ENCODE measurements at regions not wholly inside any gene's neighbourhood (a gene's known extent, or its start where the extent isn't known, plus 50 kb on each side); places are given as distances from the start of the nearest gene placed in this dataset.

GRCh38 chr4:54548098-54548620, 109.6 kb upstream of the KIT start:
- no peaks in the 10 kb centered on the region for H3K4me1 Mint-ChIP-seq
- DNase-seq, result no peak
- POLR2A ChIA-PET, result no interaction called here
- H3K27me3 Mint-ChIP-seq, result peaks cover 2% of the 10 kb centered on the region
- no peak overlapping the region for H3K4me3 Mint-ChIP-seq
- no peak overlapping the region for H3K27ac Mint-ChIP-seq
- no peaks in the 10 kb centered on the region for H3K36me3 Mint-ChIP-seq
- ATAC-seq (ENCODE audit: low read depth), result no peak
- no peaks in the 10 kb centered on the region for H3K9me3 Mint-ChIP-seq

DNA sequence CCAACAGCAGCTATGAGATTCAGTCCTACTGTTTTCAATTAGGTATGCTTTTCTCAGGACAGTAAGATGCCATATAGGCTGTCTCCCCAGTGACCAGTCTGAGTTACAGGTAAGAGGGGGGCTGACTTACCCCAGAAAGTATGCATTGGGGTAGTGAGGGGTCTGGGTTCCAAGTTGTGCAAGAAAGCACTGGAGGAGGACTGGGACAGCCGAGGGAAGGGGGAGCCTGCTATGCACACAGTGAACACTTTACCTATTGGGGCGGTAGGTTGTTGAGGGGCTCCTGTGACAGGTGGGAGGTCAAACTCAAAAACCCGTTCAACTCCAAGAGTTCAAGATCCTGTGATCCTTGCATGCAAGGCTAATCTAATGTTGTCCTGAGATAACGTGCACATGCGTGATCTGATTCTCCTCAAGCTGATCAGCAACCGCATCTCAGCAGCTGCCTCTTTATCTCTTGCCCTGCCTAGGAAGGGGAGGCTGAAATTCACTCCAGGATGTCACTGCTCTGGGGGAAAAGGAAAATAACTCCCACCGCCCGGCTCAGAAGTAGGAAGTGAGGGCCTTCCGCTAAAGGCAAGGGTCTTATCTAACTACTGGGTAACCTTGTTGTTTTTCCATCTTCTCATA, 108.8 kb upstream of the KIT start:
- POLR2A ChIA-PET, result no interaction called here
- H3K4me1 Mint-ChIP-seq, result no peaks in the 10 kb centered on the region
- H3K36me3 Mint-ChIP-seq, result no peaks in the 10 kb centered on the region
- no peak overlapping the region for H3K4me3 Mint-ChIP-seq
- DNase-seq (no peak), ATAC-seq (ENCODE audit: low read depth) (no peak)
- H3K27ac Mint-ChIP-seq, result no peak overlapping the region
- H3K9me3 Mint-ChIP-seq, result no peaks in the 10 kb centered on the region
- H3K27me3 Mint-ChIP-seq, result peaks cover 2% of the 10 kb centered on the region

DNA sequence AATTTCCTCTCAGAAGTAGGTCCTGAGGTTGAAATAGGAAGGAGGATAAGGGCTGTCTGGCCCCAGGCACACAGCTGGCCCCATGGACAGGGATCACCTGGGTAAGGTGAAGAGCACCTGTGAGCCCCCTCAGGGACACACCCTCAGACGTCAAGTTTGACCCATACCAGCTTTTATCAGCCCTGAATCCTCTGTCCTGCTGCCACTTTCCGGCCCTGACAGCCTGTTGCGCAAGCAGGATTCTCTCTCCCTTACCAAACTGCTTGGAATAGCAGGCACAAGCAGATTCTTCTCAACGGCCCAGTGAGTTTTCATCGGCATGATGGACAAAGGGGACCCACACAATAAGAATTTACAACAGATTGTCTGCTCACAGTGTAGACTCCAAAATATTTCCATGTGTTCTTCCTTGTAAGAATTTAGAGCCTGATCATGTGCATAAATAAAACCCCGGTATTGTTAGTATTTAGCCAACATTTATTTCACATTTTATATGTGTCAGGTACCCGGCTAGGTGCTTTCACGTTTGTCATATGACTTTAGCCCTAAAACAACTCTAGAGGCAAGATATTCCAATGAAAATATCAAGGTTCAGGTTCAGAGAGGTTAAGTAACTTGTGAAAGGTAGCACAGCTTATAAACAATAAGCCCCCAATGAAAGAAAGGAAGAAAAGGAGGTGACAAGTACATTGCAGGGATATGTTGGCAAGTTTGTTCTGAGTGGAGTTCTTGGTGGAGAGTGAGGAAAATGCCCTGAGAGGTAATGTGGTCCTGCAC, 107.2 kb upstream of the KIT start:
- no peaks in the 10 kb centered on the region for H3K36me3 Mint-ChIP-seq
- H3K9me3 Mint-ChIP-seq, result no peaks in the 10 kb centered on the region
- POLR2A ChIA-PET, result no interaction called here
- no peaks in the 10 kb centered on the region for H3K4me1 Mint-ChIP-seq
- ATAC-seq (ENCODE audit: low read depth) (no peak), DNase-seq (no peak)
- H3K27ac Mint-ChIP-seq, result no peak overlapping the region
- H3K27me3 Mint-ChIP-seq, result peaks cover 2% of the 10 kb centered on the region
- H3K4me3 Mint-ChIP-seq, result no peak overlapping the region

DNA sequence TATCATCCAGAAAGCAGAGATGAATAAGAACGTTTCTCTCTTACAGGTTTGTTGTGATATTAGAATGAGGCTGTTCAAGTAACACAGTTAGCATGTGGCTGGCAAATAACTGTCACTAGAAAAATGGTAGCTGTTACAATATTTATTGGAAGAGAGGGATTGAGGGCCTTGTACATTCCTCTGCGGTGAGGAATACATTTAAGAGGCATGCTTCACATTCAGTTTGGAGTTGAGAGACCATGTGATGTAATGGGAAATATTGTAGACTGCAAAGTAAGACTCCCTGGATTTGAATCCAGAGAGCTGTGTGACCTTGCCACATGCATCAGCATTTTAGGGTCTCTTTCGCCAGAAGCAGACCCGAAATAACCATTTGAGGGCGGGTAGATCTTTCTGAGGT, 104.8 kb upstream of the KIT start:
- DNase-seq (no peak), ATAC-seq (ENCODE audit: low read depth) (no peak)
- no peak overlapping the region for H3K27ac Mint-ChIP-seq
- peaks cover 2% of the 10 kb centered on the region for H3K27me3 Mint-ChIP-seq
- no peaks in the 10 kb centered on the region for H3K4me1 Mint-ChIP-seq
- POLR2A ChIA-PET, result no interaction called here
- H3K36me3 Mint-ChIP-seq, result no peaks in the 10 kb centered on the region
- H3K4me3 Mint-ChIP-seq, result no peak overlapping the region
- no peaks in the 10 kb centered on the region for H3K9me3 Mint-ChIP-seq

DNA sequence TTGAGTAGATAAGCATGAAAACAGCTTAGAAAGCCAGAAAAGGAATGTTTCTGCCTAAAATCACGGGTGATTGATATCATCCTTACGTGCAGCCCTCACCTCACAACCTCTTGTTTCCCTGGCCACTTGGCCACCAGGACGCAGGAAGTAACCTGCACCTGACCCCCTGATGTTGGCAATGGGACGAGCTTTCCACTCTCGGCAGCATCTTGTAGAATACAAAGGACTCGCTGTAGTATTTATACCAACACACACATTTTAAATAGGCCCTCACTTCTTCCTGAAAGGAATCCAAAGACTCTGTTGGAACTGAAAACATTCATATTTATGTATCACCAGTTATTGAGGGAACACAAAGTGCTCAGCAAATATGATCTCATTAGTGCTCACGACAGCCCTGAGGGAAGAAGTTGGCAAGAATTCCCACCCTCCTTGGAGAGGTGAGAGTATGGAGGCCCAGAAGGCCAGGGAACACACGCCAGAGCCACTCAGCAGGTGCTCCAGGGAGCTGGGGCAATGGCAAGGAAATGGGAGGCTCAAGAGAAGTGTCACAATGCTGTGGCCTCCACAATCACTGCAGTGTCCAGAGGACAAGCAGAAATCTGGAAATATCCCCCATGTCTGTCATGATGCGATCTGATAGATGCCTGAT, 103.3 kb upstream of the KIT start:
- H3K36me3 Mint-ChIP-seq, result no peaks in the 10 kb centered on the region
- no peak for ATAC-seq (ENCODE audit: low read depth)

DNA sequence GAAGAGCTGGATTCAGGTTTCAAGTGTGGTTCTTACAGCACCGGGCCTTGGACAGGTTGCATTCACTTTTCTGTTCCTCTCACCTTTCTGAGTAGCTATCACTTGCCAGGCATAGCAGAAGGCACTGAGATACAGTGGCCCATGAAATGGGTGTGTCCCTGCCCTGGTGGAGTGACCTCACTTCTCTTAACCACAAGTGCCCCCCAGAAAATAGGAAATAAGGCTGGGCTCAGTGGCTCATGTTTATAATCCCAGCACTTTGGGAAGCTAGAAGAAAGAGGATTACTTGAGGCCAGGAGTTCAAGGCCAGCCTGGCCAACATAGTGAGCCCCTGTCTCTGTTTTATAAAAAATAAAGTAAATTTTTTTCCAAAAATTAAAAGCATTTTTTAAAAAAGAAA, 101.7 kb upstream of the KIT start:
- Mint-ChIP-seq H3K27me3 (no peaks in the 10 kb centered on the region), H3K9me3 (peaks cover 2% of the 10 kb centered on the region), H3K27ac (no peak overlapping the region), H3K36me3 (no peaks in the 10 kb centered on the region), H3K4me1 (no peaks in the 10 kb centered on the region), H3K4me3 (no peak overlapping the region)
- DNase-seq (no peak), ATAC-seq (ENCODE audit: low read depth) (no peak)
- POLR2A ChIA-PET, result no interaction called here

More for the DNA sequence above, 103.3 kb upstream of the KIT start:
- Mint-ChIP-seq H3K27me3 (peaks cover 2% of the 10 kb centered on the region), H3K27ac (no peak overlapping the region), H3K9me3 (peaks cover 2% of the 10 kb centered on the region), H3K4me3 (no peak overlapping the region), H3K4me1 (no peaks in the 10 kb centered on the region)
- no peak for DNase-seq
- POLR2A ChIA-PET, result no interaction called here

DNA sequence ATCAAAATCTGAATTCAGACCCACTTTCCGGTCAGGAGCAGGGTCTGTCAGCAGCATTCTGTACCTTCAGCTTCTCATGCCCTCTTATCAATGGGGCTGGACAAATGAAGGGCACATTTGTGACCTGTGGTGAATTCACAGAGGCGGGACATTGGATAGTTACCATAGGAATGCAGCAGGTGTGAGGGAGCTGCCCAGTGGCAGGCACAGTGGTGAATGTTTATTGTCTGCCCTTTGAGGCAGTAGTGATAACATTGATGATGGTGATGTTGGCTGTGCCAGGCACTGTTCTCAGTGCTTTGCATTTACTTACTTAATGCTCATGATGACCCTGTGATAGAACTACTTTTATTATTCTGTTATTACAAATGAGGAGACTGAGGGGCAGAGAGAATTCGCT, 101.2 kb upstream of the KIT start:
- Mint-ChIP-seq H3K36me3 (no peaks in the 10 kb centered on the region), H3K4me1 (no peaks in the 10 kb centered on the region), H3K27ac (no peak overlapping the region), H3K27me3 (no peaks in the 10 kb centered on the region), H3K4me3 (no peak overlapping the region), H3K9me3 (peaks cover 2% of the 10 kb centered on the region)
- DNase-seq, result no peak
- POLR2A ChIA-PET, result no interaction called here
- no peak for ATAC-seq (ENCODE audit: low read depth)

GRCh38 chr4:54558889-54559677, 98.7 kb upstream of the KIT start:
- Mint-ChIP-seq H3K27ac (no peak overlapping the region), H3K36me3 (no peaks in the 10 kb centered on the region), H3K4me3 (no peak overlapping the region), H3K9me3 (peaks cover 2% of the 10 kb centered on the region), H3K27me3 (no peaks in the 10 kb centered on the region), H3K4me1 (no peaks in the 10 kb centered on the region)
- POLR2A ChIA-PET, result no interaction called here
- ATAC-seq (ENCODE audit: low read depth), result no peak
- no peak for DNase-seq

DNA sequence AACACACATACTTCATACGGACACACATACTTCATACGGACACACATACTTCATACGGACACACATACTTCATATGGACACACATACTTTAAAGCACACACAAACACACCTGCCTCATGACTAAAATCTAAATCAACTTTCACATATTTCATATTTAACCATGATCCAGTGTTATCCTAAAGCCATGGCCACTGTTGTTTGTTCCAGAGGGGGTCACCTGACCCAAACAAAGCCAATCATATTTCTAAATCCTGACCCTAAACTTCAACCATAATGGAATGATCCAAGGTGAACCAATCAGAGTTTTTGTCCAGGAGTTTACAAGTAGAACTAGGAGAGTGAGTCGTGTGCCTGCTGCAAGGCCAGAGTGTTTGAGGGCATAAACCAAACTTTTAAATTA, 97.2 kb upstream of the KIT start:
- H3K27ac Mint-ChIP-seq, result no peak overlapping the region
- peaks cover 2% of the 10 kb centered on the region for H3K9me3 Mint-ChIP-seq
- ATAC-seq (ENCODE audit: low read depth), result no peak
- H3K27me3 Mint-ChIP-seq, result no peaks in the 10 kb centered on the region
- POLR2A ChIA-PET, result no interaction called here
- DNase-seq, result no peak
- no peaks in the 10 kb centered on the region for H3K4me1 Mint-ChIP-seq
- no peak overlapping the region for H3K4me3 Mint-ChIP-seq
- H3K36me3 Mint-ChIP-seq, result no peaks in the 10 kb centered on the region

- Mint-ChIP-seq H3K36me3 (no peaks in the 10 kb centered on the region), H3K4me1 (peaks cover 4% of the 10 kb centered on the region), H3K27ac (no peak overlapping the region)
These were observed 95.8 kb upstream of the KIT start for GRCh38 chr4:54561940-54562339.

DNA sequence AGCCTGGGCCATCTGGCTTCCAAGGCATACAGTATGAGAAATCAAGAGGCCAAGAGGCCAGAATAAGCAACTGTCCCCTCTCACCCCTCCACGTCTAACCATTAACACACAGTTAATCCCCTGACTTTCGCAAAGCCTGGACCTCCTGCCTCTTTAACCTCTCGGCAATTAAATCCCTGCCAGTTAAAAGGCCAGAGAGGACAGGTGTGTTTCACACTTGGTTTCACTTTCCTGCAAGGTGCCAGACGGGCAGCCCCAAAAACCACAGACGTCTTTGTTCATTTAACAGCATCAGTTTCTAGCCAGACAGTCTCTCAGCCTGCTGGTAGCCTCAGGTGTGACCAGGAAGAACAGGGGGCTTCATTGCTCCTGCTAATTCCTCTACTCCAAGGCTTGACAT, 91.1 kb upstream of the KIT start:
- DNase-seq, result no peak
- no peaks in the 10 kb centered on the region for H3K27me3 Mint-ChIP-seq
- H3K4me3 Mint-ChIP-seq, result no peak overlapping the region
- no peaks in the 10 kb centered on the region for H3K9me3 Mint-ChIP-seq
- ATAC-seq (ENCODE audit: low read depth), result no peak
- H3K27ac Mint-ChIP-seq, result no peak overlapping the region
- no peaks in the 10 kb centered on the region for H3K36me3 Mint-ChIP-seq
- peaks cover 4% of the 10 kb centered on the region for H3K4me1 Mint-ChIP-seq
- POLR2A ChIA-PET, result no interaction called here

More at GRCh38 chr4:54561940-54562339, 95.8 kb upstream of the KIT start:
- Mint-ChIP-seq H3K9me3 (peaks cover 2% of the 10 kb centered on the region), H3K27me3 (no peaks in the 10 kb centered on the region), H3K4me3 (no peak overlapping the region)
- ATAC-seq (ENCODE audit: low read depth) (no peak), DNase-seq (no peak)
- POLR2A ChIA-PET, result no interaction called here

GRCh38 chr4:54567327-54567726, 90.4 kb upstream of the KIT start:
- peaks cover 4% of the 10 kb centered on the region for H3K27me3 Mint-ChIP-seq
- peaks cover 4% of the 10 kb centered on the region for H3K4me1 Mint-ChIP-seq
- no peak overlapping the region for H3K27ac Mint-ChIP-seq
- no peaks in the 10 kb centered on the region for H3K36me3 Mint-ChIP-seq
- no peak for ATAC-seq (ENCODE audit: low read depth)
- DNase-seq, result no peak
- H3K4me3 Mint-ChIP-seq, result no peak overlapping the region
- no peaks in the 10 kb centered on the region for H3K9me3 Mint-ChIP-seq
- POLR2A ChIA-PET, result no interaction called here

DNA sequence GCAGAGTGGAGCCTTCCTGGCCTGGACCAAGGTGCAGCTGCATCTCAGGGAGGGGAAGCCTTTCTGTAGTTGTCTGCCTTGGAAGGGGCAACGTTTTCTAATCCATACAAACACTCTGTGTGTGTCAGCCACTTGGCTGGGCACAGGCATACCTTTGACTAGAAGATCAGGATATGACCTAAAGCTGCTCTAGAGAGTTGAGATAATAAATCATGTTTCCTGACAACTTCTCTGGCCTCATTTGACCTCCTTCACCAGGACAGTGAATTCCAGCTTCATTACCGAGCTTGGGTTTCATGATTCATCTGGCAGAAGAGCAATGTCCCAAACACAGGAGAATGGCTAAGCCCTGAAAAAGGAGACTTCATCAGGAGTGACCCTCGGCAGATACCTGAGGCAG, 89.6 kb upstream of the KIT start:
- H3K9me3 Mint-ChIP-seq, result no peaks in the 10 kb centered on the region
- H3K4me3 Mint-ChIP-seq, result no peak overlapping the region
- POLR2A ChIA-PET, result no interaction called here
- DNase-seq, result no peak
- peaks cover 4% of the 10 kb centered on the region for H3K27me3 Mint-ChIP-seq
- H3K27ac Mint-ChIP-seq, result no peak overlapping the region
- no peaks in the 10 kb centered on the region for H3K36me3 Mint-ChIP-seq
- peaks cover 4% of the 10 kb centered on the region for H3K4me1 Mint-ChIP-seq
- ATAC-seq (ENCODE audit: low read depth), result no peak

Data from activated naive CD8-positive, alpha-beta T cell treated with anti-CD3 and anti-CD28 coated beads, Interleukin-2, amount 10 ng/mL, durations not matched to agents 7 days and 5 days (primary cell).